Stomach (tissue), 8 donors: ENCODE measurements at regions not wholly inside any gene's neighbourhood (a gene's known extent, or its start where the extent isn't known, plus 50 kb on each side); places are given as distances from the start of the nearest gene placed in this dataset.

Source experiments
- DNase-seq, 2 donors: peaks; one replicate each; pipeline versions ENCODE4 v3.0.0 to v3.0.0-alpha.2; 2013 to 2019
- H3K27ac ChIP-seq, 5 donors: fragments of 200-600 bp in 4 of 5; sonication (generic) in 4 of 5; one replicate each; pipeline ENCODE4 v1.5.1; 2013 to 2019; ENCODE audit warnings: mild to moderate bottlenecking in 1 of 5, moderate library complexity in 1 of 5
- H3K27me3 ChIP-seq, 3 donors: fragments of 200-600 bp; sonication (generic); one replicate each; pipeline ENCODE4 v1.5.1; 2017 to 2019; ENCODE audit warnings: mixed run types in 1 of 3
- H3K36me3 ChIP-seq, 4 donors: fragments of 200-600 bp; sonication (generic); 1 replicate in 3 of 4; 2 replicates in 1 of 4; pipeline ENCODE4 v1.5.1; 2016 to 2019
- H3K4me1 ChIP-seq, 4 donors: fragments of 200-600 bp; sonication (generic); one replicate each; pipeline ENCODE4 v1.5.1; 2016 to 2019
- H3K4me3 ChIP-seq, 4 donors: fragments of 200-600 bp; sonication (generic) in 3 of 4; one replicate each; pipeline ENCODE4 v1.5.1; 2016 to 2019; ENCODE audit warnings: mild to moderate bottlenecking in 1 of 4
- H3K9me3 ChIP-seq, 4 donors: fragments of 200-600 bp; sonication (generic); one replicate each; pipeline ENCODE4 v1.5.1; 2016 to 2019
- EP300 ChIP-seq: sonication (generic); formaldehyde crosslinking; IDR thresholded peaks from one replicate; pipeline ENCODE4 v1.6.1; 2017; ENCODE audit warnings: antibody characterized with exemption
- POLR2A ChIP-seq, 4 donors: fragments of 450-650 bp; IDR thresholded peaks; one replicate each; pipeline ENCODE4 v1.6.1; 2016; ENCODE audit warnings: antibody characterized with exemption in 4 of 4, control low read depth in 2 of 4, mild to moderate bottlenecking in 1 of 4, moderate library complexity in 1 of 4
- POLR2AphosphoS5 ChIP-seq, 3 donors: sonication (generic); formaldehyde crosslinking; IDR thresholded peaks; one replicate each; pipeline ENCODE4 v1.6.1; 2016; ENCODE audit warnings: antibody characterized with exemption in 3 of 3
- WGBS, 5 donors: extraction: QIAGEN DNeasy Blood & Tissue Kit in 3 of 5; methylation state at CpG; one replicate each; pipeline versions ENCODE4 v1.1.5 to v1.1.7; 2013 to 2018; 5-methylcytosine and 5-hydroxymethylcytosine counted together
- intact Hi-C: fragments of 100-400 bp; cut with DNase I; formaldehyde crosslinking; loops from one replicate; pipeline ENCODE4 v1.15.1; 2023; ENCODE audit warnings: low total_unique reads
- TF ChIP-seq, protein P1 (sequence below), 7 experiments: fragments of 450-650 bp in 4 of 7; fragments of 200-600 bp in 3 of 7; sonication (generic) in 3 of 7; IDR thresholded peaks; one replicate each; pipeline ENCODE4 v1.5.1; 2016 to 2019; ENCODE audit warnings: antibody characterized with exemption in 7 of 7, control low read depth in 2 of 7, mild to moderate bottlenecking in 1 of 7
- donor health status: healthy with polysubstance abuse.
- donor health status: Bipolar disorder and iron deficiency.
- donor health status: healthy.

DNA sequence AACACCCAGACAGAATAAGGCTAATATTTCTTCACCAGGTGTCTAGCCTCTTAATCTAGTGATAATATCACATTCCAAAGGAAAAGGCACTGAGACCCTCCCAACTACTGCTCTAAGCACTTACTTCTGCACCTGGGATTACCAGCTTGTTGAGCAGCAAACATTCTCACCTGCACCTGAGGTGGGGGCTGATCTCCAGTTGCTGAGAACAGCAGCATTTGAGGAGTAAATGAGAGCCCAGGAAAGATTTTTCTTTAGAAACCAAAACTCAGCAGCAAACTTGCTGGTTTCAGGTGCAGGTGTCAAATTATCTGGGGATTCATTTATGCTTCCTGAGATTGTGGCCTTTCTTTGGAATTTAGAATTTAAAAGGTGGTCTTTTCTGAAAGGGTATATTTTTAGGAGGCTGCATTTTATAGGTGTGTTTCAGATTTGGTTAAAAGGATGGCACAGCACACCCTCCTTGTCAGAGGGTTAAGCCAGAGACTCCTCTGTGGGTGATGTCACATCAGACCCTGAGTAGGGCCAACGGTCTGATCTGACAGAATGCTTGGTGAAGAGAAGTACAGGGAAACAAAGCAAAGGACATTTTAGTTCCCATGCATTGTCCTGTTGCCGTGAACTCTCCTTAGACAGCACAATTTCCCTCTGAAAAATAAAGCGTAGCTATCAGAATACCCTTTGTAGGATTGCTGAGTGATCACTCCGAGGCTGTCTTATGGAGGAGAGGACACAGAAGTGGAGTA is 411.0 kb upstream of the ATP11B start:
- WGBS, 5 donors: 75 to 89% (median 81%) methylated on average over 4 of the region's 4 CpGs
- Histone ChIP-seq H3K9me3 (no peaks in the 10 kb centered on the region), H3K27me3 (no peaks in the 10 kb centered on the region), H3K36me3 (no peaks in the 10 kb centered on the region), H3K4me1 (no peaks in the 10 kb centered on the region), H3K4me3 (no peak overlapping the region), H3K27ac (no peak overlapping the region)
- TF ChIP-seq POLR2AphosphoS5 (IDR thresholded peaks at IDR 0.05) (no peak), POLR2A (IDR thresholded peaks at IDR 0.05) (no peak), EP300 (no peak)
- TF ChIP-seq, protein P1, sequence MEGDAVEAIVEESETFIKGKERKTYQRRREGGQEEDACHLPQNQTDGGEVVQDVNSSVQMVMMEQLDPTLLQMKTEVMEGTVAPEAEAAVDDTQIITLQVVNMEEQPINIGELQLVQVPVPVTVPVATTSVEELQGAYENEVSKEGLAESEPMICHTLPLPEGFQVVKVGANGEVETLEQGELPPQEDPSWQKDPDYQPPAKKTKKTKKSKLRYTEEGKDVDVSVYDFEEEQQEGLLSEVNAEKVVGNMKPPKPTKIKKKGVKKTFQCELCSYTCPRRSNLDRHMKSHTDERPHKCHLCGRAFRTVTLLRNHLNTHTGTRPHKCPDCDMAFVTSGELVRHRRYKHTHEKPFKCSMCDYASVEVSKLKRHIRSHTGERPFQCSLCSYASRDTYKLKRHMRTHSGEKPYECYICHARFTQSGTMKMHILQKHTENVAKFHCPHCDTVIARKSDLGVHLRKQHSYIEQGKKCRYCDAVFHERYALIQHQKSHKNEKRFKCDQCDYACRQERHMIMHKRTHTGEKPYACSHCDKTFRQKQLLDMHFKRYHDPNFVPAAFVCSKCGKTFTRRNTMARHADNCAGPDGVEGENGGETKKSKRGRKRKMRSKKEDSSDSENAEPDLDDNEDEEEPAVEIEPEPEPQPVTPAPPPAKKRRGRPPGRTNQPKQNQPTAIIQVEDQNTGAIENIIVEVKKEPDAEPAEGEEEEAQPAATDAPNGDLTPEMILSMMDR (IDR thresholded peaks at IDR 0.05): no peak
- intact Hi-C loops: no loop called here
- no peak for DNase-seq

DNA sequence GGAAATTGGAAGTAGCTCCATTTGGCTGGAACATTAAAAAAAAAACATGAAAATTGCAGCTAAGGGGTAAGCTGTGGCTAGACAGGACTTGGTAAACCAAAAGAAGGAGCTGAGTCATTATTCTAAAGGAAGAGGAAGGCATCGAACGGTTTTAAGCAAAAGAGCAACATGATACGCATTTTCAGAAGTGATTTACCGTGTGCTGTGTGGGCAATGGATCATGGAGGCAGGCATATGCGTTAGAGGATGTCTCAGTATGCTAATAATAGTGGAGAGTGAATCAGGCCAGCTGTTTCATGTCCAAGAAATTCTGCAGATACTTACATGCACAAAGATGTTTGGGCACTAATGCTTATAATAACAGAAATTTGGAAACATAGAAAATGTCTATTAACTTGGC is 409.1 kb upstream of the ATP11B start:
- H3K9me3 ChIP-seq: no peaks in the 10 kb centered on the region
- no peaks in the 10 kb centered on the region for H3K36me3 ChIP-seq
- H3K27ac ChIP-seq: no peak overlapping the region
- no peak for DNase-seq
- H3K4me1 ChIP-seq: no peaks in the 10 kb centered on the region
- no peak overlapping the region for H3K4me3 ChIP-seq
- TF ChIP-seq POLR2AphosphoS5 (IDR thresholded peaks at IDR 0.05) (no peak), POLR2A (IDR thresholded peaks at IDR 0.05) (no peak), EP300 (no peak)
- TF ChIP-seq, protein P1 (IDR thresholded peaks at IDR 0.05): no peak
- WGBS, 5 donors: 39 to 63% (median 50%) methylated on average over 5 of the region's 5 CpGs
- intact Hi-C loops: no loop called here
- no peaks in the 10 kb centered on the region for H3K27me3 ChIP-seq

DNA sequence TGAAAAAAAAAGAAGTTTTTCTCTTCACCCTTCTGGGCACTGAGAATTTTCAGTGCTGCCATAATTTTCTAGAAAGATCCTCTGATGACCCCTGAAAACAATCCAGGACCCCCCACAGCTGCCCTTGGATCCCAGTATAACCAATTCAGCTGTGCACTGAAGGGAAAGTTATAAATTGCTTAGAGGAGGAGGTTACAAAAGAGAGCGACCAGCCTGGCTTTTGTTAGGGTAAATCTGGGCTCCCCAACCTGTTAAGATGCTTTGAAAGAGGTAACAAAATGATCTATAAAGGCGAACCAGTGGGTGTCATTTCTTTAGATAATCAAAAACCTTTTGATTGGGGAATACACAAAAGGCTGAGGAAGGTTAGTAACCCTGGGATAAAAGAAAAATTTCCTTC is 407.9 kb upstream of the ATP11B start:
- Histone ChIP-seq H3K36me3 (no peaks in the 10 kb centered on the region), H3K4me1 (no peaks in the 10 kb centered on the region), H3K9me3 (no peaks in the 10 kb centered on the region), H3K27me3 (no peaks in the 10 kb centered on the region), H3K27ac (no peak overlapping the region), H3K4me3 (no peak overlapping the region)
- TF ChIP-seq, protein P1 (IDR thresholded peaks at IDR 0.05): no peak
- no peak for TF ChIP-seq POLR2AphosphoS5 (IDR thresholded peaks at IDR 0.05)
- no peak for TF ChIP-seq POLR2A (IDR thresholded peaks at IDR 0.05)
- TF ChIP-seq EP300: no peak
- WGBS, 5 donors: 67 to 82% (median 77%) methylated on average over 2 of the region's 2 CpGs
- no peak for DNase-seq
- intact Hi-C loops: no loop called here

DNA sequence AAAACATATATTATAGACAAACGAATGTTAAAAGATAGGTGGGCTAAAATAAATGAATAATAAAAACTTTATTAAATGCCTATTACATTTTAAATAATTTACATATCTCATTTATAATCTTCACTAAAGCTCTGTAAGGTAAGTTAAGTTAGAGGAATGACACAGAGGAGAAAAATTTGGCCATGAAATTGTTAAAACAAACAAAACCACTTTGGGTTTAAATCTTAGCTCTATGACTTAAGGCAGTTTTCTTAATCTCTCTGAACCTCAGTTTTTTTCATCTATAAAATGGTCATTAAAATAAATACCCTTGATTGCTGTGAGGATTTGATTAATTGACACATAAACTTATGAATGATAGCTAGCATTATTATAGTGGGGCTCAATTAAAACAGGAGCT is 404.8 kb upstream of the ATP11B start:
- intact Hi-C loops: no loop called here
- DNase-seq: no peak
- Histone ChIP-seq H3K27me3 (no peaks in the 10 kb centered on the region), H3K9me3 (no peaks in the 10 kb centered on the region), H3K27ac (peak overlapping the region in 1 of 5 donors; percentile 74), H3K4me1 (no peaks in the 10 kb centered on the region), H3K4me3 (no peak overlapping the region), H3K36me3 (no peaks in the 10 kb centered on the region)
- no peak for TF ChIP-seq EP300
- TF ChIP-seq, protein P1 (IDR thresholded peaks at IDR 0.05): no peak
- TF ChIP-seq POLR2A (IDR thresholded peaks at IDR 0.05): no peak
- no peak for TF ChIP-seq POLR2AphosphoS5 (IDR thresholded peaks at IDR 0.05)
- 87 to 92% (median 90%) methylated on average over 1 of the region's 1 CpG for WGBS, 5 donors
